HL-60 (cell line): ENCODE measurements at regions not wholly inside any gene's neighbourhood (a gene's known extent, or its start where the extent isn't known, plus 50 kb on each side); places are given as distances from the start of the nearest gene placed in this dataset.

Experiments used
- CTCF ChIP-seq: IDR thresholded peaks from one replicate; pipeline ENCODE4 v1.5.1; 2011; ENCODE audit warnings: low read length, control low read depth, inconsistent platforms; ENCODE audit not compliant: insufficient read depth
- GABPA ChIP-seq: IDR thresholded peaks from 2 replicates; pipeline ENCODE4 v1.6.1; 2012; ENCODE audit warnings: low read depth
- REST ChIP-seq: IDR thresholded peaks from 2 replicates; pipeline ENCODE4 v1.6.1; 2012; ENCODE audit warnings: low read depth; ENCODE audit not compliant: insufficient replicate concordance
- SPI1 ChIP-seq: IDR thresholded peaks from 2 replicates; pipeline ENCODE4 v1.6.1; 2012; ENCODE audit warnings: low read depth, mild to moderate bottlenecking, borderline replicate concordance

GRCh38 chr9:25427290-25427689 lies 251.0 kb downstream of the TUSC1 start:
- no peak for TF ChIP-seq CTCF
- no peak for TF ChIP-seq SPI1
- TF ChIP-seq REST, result no peak
- TF ChIP-seq GABPA, result no peak
